ENCODE measurements at regions not wholly inside any gene's neighbourhood (a gene's known extent, or its start where the extent isn't known, plus 50 kb on each side); places are given as distances from the start of the nearest gene placed in this dataset.

DNA sequence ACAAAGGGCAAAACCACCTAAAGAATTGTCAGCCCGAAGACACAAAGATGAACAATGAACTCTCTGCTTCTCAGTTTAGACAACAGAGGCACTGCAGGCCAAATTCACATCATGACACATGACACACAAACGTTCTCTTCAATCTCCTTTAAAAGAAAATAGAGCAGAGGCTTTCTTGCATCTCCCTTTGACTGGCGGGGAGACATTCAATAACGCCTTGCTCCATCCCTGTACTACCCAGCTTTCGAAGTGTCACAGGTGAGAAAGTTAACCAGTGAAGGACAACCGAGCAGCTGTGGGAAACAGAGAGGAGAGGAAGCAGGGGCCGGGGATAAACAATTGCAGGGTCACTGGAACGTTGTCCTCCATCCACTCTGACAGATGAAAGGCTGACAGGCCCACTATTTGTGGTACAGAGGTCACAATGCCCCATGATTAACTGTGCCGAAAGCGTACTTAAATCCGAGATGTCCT, 130.8 kb downstream of the PHLDA1 start:
- no peak for DNase-seq (ENCODE audit: low read depth)
- TF ChIP-seq, protein P1, sequence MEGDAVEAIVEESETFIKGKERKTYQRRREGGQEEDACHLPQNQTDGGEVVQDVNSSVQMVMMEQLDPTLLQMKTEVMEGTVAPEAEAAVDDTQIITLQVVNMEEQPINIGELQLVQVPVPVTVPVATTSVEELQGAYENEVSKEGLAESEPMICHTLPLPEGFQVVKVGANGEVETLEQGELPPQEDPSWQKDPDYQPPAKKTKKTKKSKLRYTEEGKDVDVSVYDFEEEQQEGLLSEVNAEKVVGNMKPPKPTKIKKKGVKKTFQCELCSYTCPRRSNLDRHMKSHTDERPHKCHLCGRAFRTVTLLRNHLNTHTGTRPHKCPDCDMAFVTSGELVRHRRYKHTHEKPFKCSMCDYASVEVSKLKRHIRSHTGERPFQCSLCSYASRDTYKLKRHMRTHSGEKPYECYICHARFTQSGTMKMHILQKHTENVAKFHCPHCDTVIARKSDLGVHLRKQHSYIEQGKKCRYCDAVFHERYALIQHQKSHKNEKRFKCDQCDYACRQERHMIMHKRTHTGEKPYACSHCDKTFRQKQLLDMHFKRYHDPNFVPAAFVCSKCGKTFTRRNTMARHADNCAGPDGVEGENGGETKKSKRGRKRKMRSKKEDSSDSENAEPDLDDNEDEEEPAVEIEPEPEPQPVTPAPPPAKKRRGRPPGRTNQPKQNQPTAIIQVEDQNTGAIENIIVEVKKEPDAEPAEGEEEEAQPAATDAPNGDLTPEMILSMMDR (conservative IDR thresholded peaks at IDR 0.05; ENCODE audit: low read depth, low read length), result no peak
- H3K4me3 ChIP-seq (ENCODE audit: low read length), result no peak overlapping the region

DNA sequence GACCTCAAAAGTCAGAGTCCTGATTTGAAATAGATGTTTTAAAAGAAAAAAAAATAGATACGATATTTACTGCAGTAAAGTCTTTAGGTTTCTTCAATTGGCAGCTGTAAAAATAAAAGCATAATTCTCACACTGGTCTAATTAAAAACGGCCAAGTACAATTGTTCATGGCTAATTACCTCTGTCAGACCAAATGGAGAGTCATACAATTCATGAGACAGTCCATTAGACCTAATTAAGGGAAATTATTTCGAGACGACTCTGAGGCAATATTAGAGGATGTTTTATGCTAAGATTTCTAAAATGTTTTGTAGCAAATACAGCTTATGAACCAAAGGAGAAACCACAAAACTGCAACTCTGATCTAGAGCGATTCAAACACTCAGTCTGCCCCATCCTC, 131.3 kb downstream of the PHLDA1 start:
- DNase-seq (ENCODE audit: low read depth), result no peak
- H3K4me3 ChIP-seq (ENCODE audit: low read length), result no peak overlapping the region
- TF ChIP-seq, protein P1 (conservative IDR thresholded peaks at IDR 0.05; ENCODE audit: low read depth, low read length), result no peak

DNA sequence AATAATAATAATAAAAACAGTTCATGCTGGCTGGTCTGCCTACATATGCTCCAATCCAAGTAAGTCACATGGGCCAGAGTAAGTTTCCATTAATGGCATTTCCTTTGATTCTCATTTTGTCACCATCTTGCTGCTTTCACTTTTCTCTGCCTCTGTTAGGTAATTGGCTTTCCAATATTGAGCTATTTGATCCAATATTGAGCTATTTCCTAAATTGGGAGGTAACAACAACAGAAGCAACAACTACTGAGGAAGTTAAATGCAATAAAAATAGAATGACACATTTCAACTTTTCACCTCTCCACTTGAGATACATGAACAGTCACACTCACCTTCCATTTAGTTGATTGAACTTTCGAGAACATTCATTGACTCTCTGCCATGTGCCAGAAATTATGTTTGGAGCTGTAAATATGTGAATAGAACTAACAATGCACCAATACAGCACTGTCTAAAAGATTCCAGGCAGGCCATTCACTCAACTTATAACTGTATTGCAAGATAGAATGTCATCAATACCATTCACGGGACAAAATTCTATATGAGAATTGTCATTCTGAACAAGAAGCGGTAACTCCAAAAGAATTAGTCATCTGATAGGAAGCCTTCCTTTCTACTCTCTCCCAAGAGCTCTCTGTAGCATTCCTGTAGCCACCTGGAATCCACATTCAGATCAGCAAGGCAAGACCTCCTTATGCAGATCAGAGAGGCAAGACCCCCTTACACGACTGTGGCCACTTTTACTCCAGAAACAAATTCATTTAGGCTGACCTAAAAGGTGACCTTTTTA, 136.4 kb downstream of the PHLDA1 start:
- no peak overlapping the region for H3K4me3 ChIP-seq (ENCODE audit: low read length)
- DNase-seq (ENCODE audit: low read depth), result no peak
- TF ChIP-seq, protein P1 (conservative IDR thresholded peaks at IDR 0.05; ENCODE audit: low read depth, low read length), result no peak

DNA sequence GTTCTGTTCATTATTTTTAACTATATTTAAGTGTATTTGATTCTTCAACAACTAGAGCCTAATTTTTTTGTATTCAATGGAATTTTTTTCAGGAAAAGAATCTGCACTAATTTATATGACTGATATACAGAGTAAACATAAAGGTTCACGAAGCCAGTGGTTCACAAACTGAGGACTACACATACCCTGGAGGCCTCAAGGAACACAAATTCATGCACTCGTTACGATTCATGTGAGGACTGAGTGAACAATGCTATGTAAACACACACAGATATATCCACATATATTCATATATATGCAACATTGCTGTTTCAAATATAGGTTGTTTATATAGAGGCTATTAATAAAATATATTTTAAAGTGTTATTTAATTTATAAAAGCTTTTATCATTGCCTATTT, 137.8 kb downstream of the PHLDA1 start:
- TF ChIP-seq, protein P1 (conservative IDR thresholded peaks at IDR 0.05; ENCODE audit: low read depth, low read length), result no peak

DNA sequence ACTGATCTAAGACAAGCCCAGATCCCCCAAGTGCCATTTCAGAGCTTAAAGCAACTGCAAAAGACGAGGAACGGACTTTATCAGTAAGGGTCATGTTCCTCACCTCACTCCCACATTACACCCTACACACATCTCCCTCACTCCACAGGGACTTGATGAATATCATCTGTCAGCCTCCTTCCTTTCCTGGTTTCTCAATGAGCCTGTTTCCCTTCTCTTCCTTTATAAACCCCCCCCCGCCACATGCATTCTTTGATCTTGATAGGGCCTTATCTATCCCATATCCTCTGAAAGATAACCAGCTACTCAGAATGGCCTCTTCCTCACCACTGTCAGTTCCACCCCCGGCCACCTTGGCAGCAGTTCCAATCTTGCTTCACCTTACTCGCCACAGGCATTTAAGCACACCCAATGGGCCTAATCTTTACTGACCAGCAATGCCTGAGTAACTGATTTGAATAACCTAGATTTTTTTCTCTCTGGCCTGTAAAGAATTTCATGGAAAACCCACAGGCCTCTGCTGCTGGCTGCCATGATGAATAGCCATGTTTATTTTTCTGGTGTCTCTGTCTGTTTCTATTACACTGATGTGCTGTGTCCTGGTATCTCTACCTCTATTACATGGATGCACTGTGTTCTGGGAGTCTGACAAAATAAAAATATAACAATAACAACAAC, 138.7 kb downstream of the PHLDA1 start:
- DNase-seq (ENCODE audit: low read depth), result no peak

More for the DNA sequence above, 137.8 kb downstream of the PHLDA1 start:
- no peak for DNase-seq (ENCODE audit: low read depth)
- no peak overlapping the region for H3K4me3 ChIP-seq (ENCODE audit: low read length)

DNA sequence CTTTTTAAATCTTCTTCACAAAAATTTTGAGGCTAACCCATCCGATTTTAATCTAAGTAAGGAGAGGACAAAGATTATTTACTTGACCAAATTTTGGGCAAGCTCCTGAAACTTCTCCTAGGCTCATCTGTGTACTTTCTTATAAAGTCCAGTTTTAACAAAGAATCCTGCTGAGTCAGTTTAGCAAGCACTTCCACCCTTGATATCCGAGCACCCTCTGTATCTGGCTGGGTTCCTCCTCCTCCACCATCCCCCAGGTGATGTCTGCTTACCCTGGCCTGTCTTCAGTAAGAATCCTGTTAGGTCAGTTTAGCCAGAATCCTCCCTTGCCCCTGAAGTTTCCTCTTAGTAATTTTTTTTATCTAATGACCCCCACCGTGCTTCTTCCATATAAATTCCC, 140.5 kb downstream of the PHLDA1 start:
- no peak overlapping the region for H3K4me3 ChIP-seq (ENCODE audit: low read length)
- no peak for DNase-seq (ENCODE audit: low read depth)
- TF ChIP-seq, protein P1 (conservative IDR thresholded peaks at IDR 0.05; ENCODE audit: low read depth, low read length), result no peak

More for the DNA sequence above, 138.7 kb downstream of the PHLDA1 start:
- H3K4me3 ChIP-seq (ENCODE audit: low read length), result no peak overlapping the region
- TF ChIP-seq, protein P1 (conservative IDR thresholded peaks at IDR 0.05; ENCODE audit: low read depth, low read length), result no peak
